ENCODE measurements at regions not wholly inside any gene's neighbourhood (a gene's known extent, or its start where the extent isn't known, plus 50 kb on each side); places are given as distances from the start of the nearest gene placed in this dataset.

- Mint-ChIP-seq H3K27me3 (ENCODE audit: low read depth) (peaks cover 3% of the 10 kb centered on the region), H3K4me3 (no peak overlapping the region), H3K36me3 (ENCODE audit: low read depth) (no peaks in the 10 kb centered on the region), H3K27ac (ENCODE audit: unreplicated experiment) (no peak overlapping the region), H3K9me3 (peaks cover 2% of the 10 kb centered on the region), H3K4me1 (no peaks in the 10 kb centered on the region)
- TF ChIP-seq, protein P1, sequence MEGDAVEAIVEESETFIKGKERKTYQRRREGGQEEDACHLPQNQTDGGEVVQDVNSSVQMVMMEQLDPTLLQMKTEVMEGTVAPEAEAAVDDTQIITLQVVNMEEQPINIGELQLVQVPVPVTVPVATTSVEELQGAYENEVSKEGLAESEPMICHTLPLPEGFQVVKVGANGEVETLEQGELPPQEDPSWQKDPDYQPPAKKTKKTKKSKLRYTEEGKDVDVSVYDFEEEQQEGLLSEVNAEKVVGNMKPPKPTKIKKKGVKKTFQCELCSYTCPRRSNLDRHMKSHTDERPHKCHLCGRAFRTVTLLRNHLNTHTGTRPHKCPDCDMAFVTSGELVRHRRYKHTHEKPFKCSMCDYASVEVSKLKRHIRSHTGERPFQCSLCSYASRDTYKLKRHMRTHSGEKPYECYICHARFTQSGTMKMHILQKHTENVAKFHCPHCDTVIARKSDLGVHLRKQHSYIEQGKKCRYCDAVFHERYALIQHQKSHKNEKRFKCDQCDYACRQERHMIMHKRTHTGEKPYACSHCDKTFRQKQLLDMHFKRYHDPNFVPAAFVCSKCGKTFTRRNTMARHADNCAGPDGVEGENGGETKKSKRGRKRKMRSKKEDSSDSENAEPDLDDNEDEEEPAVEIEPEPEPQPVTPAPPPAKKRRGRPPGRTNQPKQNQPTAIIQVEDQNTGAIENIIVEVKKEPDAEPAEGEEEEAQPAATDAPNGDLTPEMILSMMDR (conservative IDR thresholded peaks at IDR 0.05): no peak
- no peak for DNase-seq (ENCODE audit: low read depth, low spot score)
Observed at GRCh38 chr3:134743006-134743405, 52.1 kb upstream of the EPHB1 start.
